DND-41 (cell line): ENCODE measurements at regions not wholly inside any gene's neighbourhood (a gene's known extent, or its start where the extent isn't known, plus 50 kb on each side); places are given as distances from the start of the nearest gene placed in this dataset.

Experiments used
- ATAC-seq: fragments of 200-7000 bp; cut with Tn5 transposase; 3 replicates; pipeline ENCODE4 v1.9.1; 2021; ENCODE audit warnings: low read depth; ENCODE audit not compliant: insufficient read depth
- DNase-seq: peaks from one replicate; pipeline ENCODE4 v3.0.0-alpha.2; 2020
- H2AFZ ChIP-seq: 2 replicates; pipeline ENCODE4 v1.6.0; 2012; ENCODE audit warnings: low read depth, low read length
- H3K27ac ChIP-seq: 2 replicates; pipeline ENCODE4 v1.5.1; 2012; ENCODE audit warnings: low read length, inconsistent platforms
- H3K27me3 ChIP-seq: fragments of 200-600 bp; sonication (generic); 2 replicates; pipeline ENCODE4 v1.6.0; 2012; ENCODE audit warnings: low read length, mild to moderate bottlenecking, inconsistent platforms; ENCODE audit not compliant: insufficient read depth, poor library complexity
- H3K36me3 ChIP-seq: 2 replicates; pipeline ENCODE4 v1.5.1; 2012; ENCODE audit warnings: low read length, inconsistent platforms; ENCODE audit not compliant: insufficient read depth
- H3K4me1 ChIP-seq: 2 replicates; pipeline ENCODE4 v1.5.1; 2012; ENCODE audit warnings: mild to moderate bottlenecking, low read length; ENCODE audit not compliant: insufficient read depth
- H3K4me2 ChIP-seq: 2 replicates; pipeline ENCODE4 v1.6.0; 2012; ENCODE audit warnings: mild to moderate bottlenecking, moderate library complexity, low read length, inconsistent platforms; ENCODE audit not compliant: insufficient read depth
- H3K4me3 ChIP-seq, 2 experiments: fragments of 200-600 bp in 1 of 2; shearing (Covaris generic) in 1 of 2; 2 replicates each; pipeline ENCODE4 v1.5.1; 2012 to 2016; ENCODE audit warnings: inconsistent platforms in 2 of 2, low read length in 2 of 2, mild to moderate bottlenecking in 2 of 2, low read depth in 1 of 2, moderate library complexity in 1 of 2
- H3K79me2 ChIP-seq: 2 replicates; pipeline ENCODE4 v1.6.0; 2012; ENCODE audit warnings: low read length, inconsistent platforms; ENCODE audit not compliant: insufficient read depth
- H3K9ac ChIP-seq: 2 replicates; pipeline ENCODE4 v1.6.0; 2012; ENCODE audit warnings: low read depth, mild to moderate bottlenecking, inconsistent platforms, low read length, moderate library complexity
- H3K9me3 ChIP-seq: 2 replicates; pipeline ENCODE4 v1.5.1; 2012; ENCODE audit warnings: low read length, moderate library complexity, mild to moderate bottlenecking, inconsistent platforms; ENCODE audit not compliant: insufficient read depth, severe bottlenecking
- H4K20me1 ChIP-seq: 2 replicates; pipeline ENCODE4 v1.6.0; 2012; ENCODE audit warnings: low read length; ENCODE audit not compliant: insufficient read depth
- CTCF ChIP-seq: IDR thresholded peaks from 2 replicates; pipeline ENCODE4 v1.5.1; 2012; ENCODE audit warnings: borderline replicate concordance, low read length, moderate library complexity, mild to moderate bottlenecking; ENCODE audit not compliant: poor library complexity, severe bottlenecking; ENCODE audit errors: extremely low read depth
- EZH2 ChIP-seq: IDR thresholded peaks from 3 replicates; pipeline ENCODE4 v1.6.1; 2012; ENCODE audit warnings: borderline replicate concordance, low read depth, mild to moderate bottlenecking, moderate library complexity, low read length, inconsistent platforms; ENCODE audit not compliant: severe bottlenecking

GRCh38 chrX:42241421-42241820 lies 318.1 kb upstream of the CASK start:
- Histone ChIP-seq H4K20me1 (no peaks in the 10 kb centered on the region), H3K9me3 (no peaks in the 10 kb centered on the region), H3K4me3 (no peak overlapping the region), H3K27me3 (no peaks in the 10 kb centered on the region), H3K9ac (no peak overlapping the region), H3K4me1 (peaks cover 5% of the 10 kb centered on the region; the same call in 1 of the 2 replicates), H3K4me2 (no peak overlapping the region), H2AFZ (no peak overlapping the region), H3K36me3 (no peaks in the 10 kb centered on the region), H3K79me2 (no peaks in the 10 kb centered on the region), H3K27ac (no peak overlapping the region)
- TF ChIP-seq CTCF = no peak
- no peak for TF ChIP-seq EZH2
- ATAC-seq (no peak), DNase-seq (no peak)

GRCh38 chrX:42237956-42238355 lies 314.6 kb upstream of the CASK start:
- ATAC-seq = no peak

GRCh38 chrX:42229533-42229932 lies 306.2 kb upstream of the CASK start:
- no peak overlapping the region for H3K4me3 ChIP-seq
- TF ChIP-seq CTCF = no peak
- TF ChIP-seq EZH2 = no peak
- H3K79me2 ChIP-seq = no peaks in the 10 kb centered on the region
- no peak overlapping the region for H2AFZ ChIP-seq
- H4K20me1 ChIP-seq = no peaks in the 10 kb centered on the region
- no peak for ATAC-seq
- H3K4me1 ChIP-seq = no peaks in the 10 kb centered on the region
- H3K4me2 ChIP-seq = no peak overlapping the region
- H3K9me3 ChIP-seq = peaks cover 3% of the 10 kb centered on the region
- H3K27ac ChIP-seq = no peak overlapping the region
- H3K36me3 ChIP-seq = no peaks in the 10 kb centered on the region
- no peak for DNase-seq
- H3K9ac ChIP-seq = no peak overlapping the region
- H3K27me3 ChIP-seq = no peaks in the 10 kb centered on the region

More at GRCh38 chrX:42237956-42238355, 314.6 kb upstream of the CASK start:
- H3K4me3 ChIP-seq = no peak overlapping the region
- no peak overlapping the region for H2AFZ ChIP-seq
- H3K9me3 ChIP-seq = no peaks in the 10 kb centered on the region
- H4K20me1 ChIP-seq = no peaks in the 10 kb centered on the region
- H3K27me3 ChIP-seq = no peaks in the 10 kb centered on the region
- no peak for DNase-seq
- peaks cover 5% of the 10 kb centered on the region; the same call in 1 of the 2 replicates for H3K4me1 ChIP-seq
- no peak overlapping the region for H3K27ac ChIP-seq
- TF ChIP-seq EZH2 = no peak
- TF ChIP-seq CTCF = no peak
- no peak overlapping the region for H3K4me2 ChIP-seq
- H3K36me3 ChIP-seq = no peaks in the 10 kb centered on the region
- no peak overlapping the region for H3K9ac ChIP-seq
- H3K79me2 ChIP-seq = no peaks in the 10 kb centered on the region

- H3K9ac ChIP-seq = no peak overlapping the region
- no peaks in the 10 kb centered on the region for H4K20me1 ChIP-seq
- H3K4me2 ChIP-seq = no peak overlapping the region
- H3K27ac ChIP-seq = no peak overlapping the region
- no peak for ATAC-seq
- H3K9me3 ChIP-seq = no peaks in the 10 kb centered on the region
- H3K27me3 ChIP-seq = no peaks in the 10 kb centered on the region
- no peaks in the 10 kb centered on the region for H3K79me2 ChIP-seq
- no peak overlapping the region for H3K4me3 ChIP-seq
- no peaks in the 10 kb centered on the region for H3K4me1 ChIP-seq
- H2AFZ ChIP-seq = no peak overlapping the region
- no peak for TF ChIP-seq CTCF
- no peak for TF ChIP-seq EZH2
- H3K36me3 ChIP-seq = no peaks in the 10 kb centered on the region
- DNase-seq = no peak
These were observed 297.3 kb upstream of the CASK start for GRCh38 chrX:42220666-42221065.
